ENCODE measurements at regions not wholly inside any gene's neighbourhood (a gene's known extent, or its start where the extent isn't known, plus 50 kb on each side); places are given as distances from the start of the nearest gene placed in this dataset.

DNA sequence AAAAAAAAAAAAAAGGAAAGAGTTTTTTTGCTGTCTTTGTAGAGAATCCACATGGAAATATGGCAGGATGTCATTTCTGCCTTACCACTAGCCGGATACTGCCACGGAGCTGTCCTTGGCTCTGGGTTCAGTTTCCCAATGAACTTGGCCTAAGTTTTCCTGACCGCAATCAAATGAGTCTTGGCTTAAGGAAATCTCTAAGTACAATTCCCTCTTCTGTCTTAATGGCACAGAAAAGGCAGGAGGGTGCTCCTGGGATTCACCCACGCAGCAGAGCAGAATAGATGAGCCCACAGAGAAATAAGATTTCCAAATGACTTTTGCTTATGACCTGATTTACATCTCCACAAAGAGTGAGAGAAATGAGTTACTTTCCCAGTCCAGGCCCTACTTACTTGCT lies 284.0 kb upstream of the VLDLR start:
- Mint-ChIP-seq H3K4me1 (ENCODE audit: low read depth) (peaks cover 2% of the 10 kb centered on the region), H3K4me3 (ENCODE audit: unreplicated experiment) (no peak overlapping the region), H3K27ac (ENCODE audit: unreplicated experiment) (no peak overlapping the region), H3K27me3 (ENCODE audit: low read depth) (no peaks in the 10 kb centered on the region), H3K9me3 (ENCODE audit: low read depth) (no peaks in the 10 kb centered on the region), H3K36me3 (ENCODE audit: low read depth) (no peaks in the 10 kb centered on the region)
- no peak for DNase-seq (ENCODE audit: low spot score)
- TF ChIP-seq CTCF (IDR thresholded peaks at IDR 0.05) = no peak

DNA sequence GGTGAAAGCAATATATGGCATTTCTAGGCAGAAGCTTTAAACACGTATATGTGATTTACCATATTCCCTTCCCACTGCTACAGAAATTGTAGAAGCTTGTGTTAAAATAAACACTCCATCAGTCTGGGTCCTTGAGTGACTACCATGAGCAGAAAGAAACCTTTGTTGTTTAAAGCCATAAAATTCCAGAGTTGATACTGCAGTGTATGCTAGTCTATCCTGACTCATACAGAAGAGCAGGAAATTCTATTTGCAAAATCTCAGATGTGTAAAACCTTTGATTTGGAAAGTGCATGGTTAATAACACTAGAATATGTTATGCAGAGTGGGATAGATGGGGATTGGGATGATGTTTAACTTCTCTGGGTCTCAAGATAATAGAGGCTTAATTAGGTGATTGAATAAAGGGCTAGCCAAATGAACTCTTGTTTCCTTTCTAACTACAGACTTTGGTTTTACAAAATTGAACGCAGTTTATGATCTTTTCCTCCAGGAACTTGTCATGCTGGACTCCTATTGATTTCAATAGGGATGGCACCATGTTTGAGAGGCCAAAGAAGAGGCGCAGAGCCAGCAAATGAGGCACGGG lies 282.7 kb upstream of the VLDLR start:
- Mint-ChIP-seq H3K4me3 (ENCODE audit: unreplicated experiment) (no peak overlapping the region), H3K27ac (ENCODE audit: unreplicated experiment) (no peak overlapping the region), H3K27me3 (ENCODE audit: low read depth) (no peaks in the 10 kb centered on the region), H3K9me3 (ENCODE audit: low read depth) (no peaks in the 10 kb centered on the region), H3K4me1 (ENCODE audit: low read depth) (peaks cover 2% of the 10 kb centered on the region), H3K36me3 (ENCODE audit: low read depth) (no peaks in the 10 kb centered on the region)
- no peak for TF ChIP-seq CTCF (IDR thresholded peaks at IDR 0.05)
- DNase-seq (ENCODE audit: low spot score) = no peak

GRCh38 chr9:2339416-2339815 lies 282.2 kb upstream of the VLDLR start:
- no peak overlapping the region for H3K4me3 Mint-ChIP-seq (ENCODE audit: unreplicated experiment)
- TF ChIP-seq CTCF (IDR thresholded peaks at IDR 0.05) = no peak
- no peaks in the 10 kb centered on the region for H3K27me3 Mint-ChIP-seq (ENCODE audit: low read depth)
- DNase-seq (ENCODE audit: low spot score) = no peak
- H3K27ac Mint-ChIP-seq (ENCODE audit: unreplicated experiment) = no peak overlapping the region
- peaks cover under 1% of the 10 kb centered on the region for H3K4me1 Mint-ChIP-seq (ENCODE audit: low read depth)
- no peaks in the 10 kb centered on the region for H3K9me3 Mint-ChIP-seq (ENCODE audit: low read depth)
- H3K36me3 Mint-ChIP-seq (ENCODE audit: low read depth) = no peaks in the 10 kb centered on the region

- TF ChIP-seq CTCF (IDR thresholded peaks at IDR 0.05) = no peak
- Mint-ChIP-seq H3K27me3 (ENCODE audit: low read depth) (no peaks in the 10 kb centered on the region), H3K9me3 (ENCODE audit: low read depth) (no peaks in the 10 kb centered on the region), H3K36me3 (ENCODE audit: low read depth) (no peaks in the 10 kb centered on the region), H3K27ac (ENCODE audit: unreplicated experiment) (no peak overlapping the region), H3K4me1 (ENCODE audit: low read depth) (peaks cover 3% of the 10 kb centered on the region), H3K4me3 (ENCODE audit: unreplicated experiment) (no peak overlapping the region)
- no peak for DNase-seq (ENCODE audit: low spot score)
Measured at GRCh38 chr9:2340046-2340760, 281.4 kb upstream of the VLDLR start.

DNA sequence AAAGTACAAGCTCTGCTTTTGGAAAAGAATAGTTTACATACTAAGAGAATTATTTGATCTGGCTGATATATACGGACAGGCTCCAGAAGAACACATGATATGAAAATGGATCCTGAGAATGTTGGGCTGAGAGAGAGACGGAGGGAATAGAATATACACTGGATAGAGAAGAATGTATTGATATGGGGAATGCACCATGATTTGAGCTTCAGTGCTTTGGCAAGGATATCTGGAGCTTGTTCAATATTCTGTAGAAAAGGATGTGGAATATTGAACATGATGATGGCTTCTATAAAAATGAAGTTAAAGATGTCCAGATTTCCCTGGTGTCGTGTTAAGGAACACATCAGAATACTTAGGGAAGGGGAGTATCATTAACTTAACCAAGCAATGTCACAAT lies 280.5 kb upstream of the VLDLR start:
- no peak for DNase-seq (ENCODE audit: low spot score)
- H3K4me3 Mint-ChIP-seq (ENCODE audit: unreplicated experiment) = no peak overlapping the region
- H3K4me1 Mint-ChIP-seq (ENCODE audit: low read depth) = peaks cover 3% of the 10 kb centered on the region
- TF ChIP-seq CTCF (IDR thresholded peaks at IDR 0.05) = no peak
- H3K27ac Mint-ChIP-seq (ENCODE audit: unreplicated experiment) = no peak overlapping the region
- H3K36me3 Mint-ChIP-seq (ENCODE audit: low read depth) = no peaks in the 10 kb centered on the region
- H3K9me3 Mint-ChIP-seq (ENCODE audit: low read depth) = no peaks in the 10 kb centered on the region
- no peaks in the 10 kb centered on the region for H3K27me3 Mint-ChIP-seq (ENCODE audit: low read depth)

All from chondrocyte (in vitro differentiated cells).